Endometrial microvascular endothelial cells (primary cell): ENCODE measurements at regions not wholly inside any gene's neighbourhood (a gene's known extent, or its start where the extent isn't known, plus 50 kb on each side); places are given as distances from the start of the nearest gene placed in this dataset.

Experiments
- in situ Hi-C: cut with HindIII; loops from 2 replicates; pipeline ENCODE4 v1.10.0; 2017; ENCODE audit warnings: low sequenced_read_pairs, low pct_unique_long_range_greater_than_20kb; ENCODE audit errors: inconsistent ontology term

- in situ Hi-C loops, result no loop called here
Observed at GRCh38 chr2:56084111-56084901, 99.5 kb upstream of the CCDC85A start.

- in situ Hi-C loops, result no loop called here
Observed at GRCh38 chr2:56086336-56086735, 97.5 kb upstream of the CCDC85A start.

- in situ Hi-C loops, result no loop called here
Observed at GRCh38 chr2:56088411-56088810, 95.4 kb upstream of the CCDC85A start.

GRCh38 chr2:56089931-56090330 is 93.9 kb upstream of the CCDC85A start:
- in situ Hi-C loops, result no loop called here

- in situ Hi-C loops, result loop anchor here (25.0 kb wide), 1 partner anchor 388 kb away; no protein-coding TSS in a partner anchor
Observed at GRCh38 chr2:56099963-56100362, 83.8 kb upstream of the CCDC85A start.

GRCh38 chr2:56100791-56101312 is 82.9 kb upstream of the CCDC85A start:
- in situ Hi-C loops, result loop anchor here (25.0 kb wide), 1 partner anchor 389 kb away; no protein-coding TSS in a partner anchor

GRCh38 chr2:56102098-56102497 is 81.7 kb upstream of the CCDC85A start:
- in situ Hi-C loops, result loop anchor here (25.0 kb wide), 1 partner anchor 390 kb away; no protein-coding TSS in a partner anchor

- in situ Hi-C loops, result loop anchor here (25.0 kb wide), 1 partner anchor 391 kb away; no protein-coding TSS in a partner anchor
Observed at GRCh38 chr2:56102866-56103265, 80.9 kb upstream of the CCDC85A start.

- in situ Hi-C loops, result loop anchor here (25.0 kb wide), 1 partner anchor 393 kb away; no protein-coding TSS in a partner anchor
Observed at GRCh38 chr2:56104962-56105361, 78.8 kb upstream of the CCDC85A start.

GRCh38 chr2:56107502-56108220 is 76.1 kb upstream of the CCDC85A start:
- in situ Hi-C loops, result loop anchor here (25.0 kb wide), 1 partner anchor 395 kb away; no protein-coding TSS in a partner anchor

- in situ Hi-C loops, result loop anchor here (25.0 kb wide), 1 partner anchor 397 kb away; no protein-coding TSS in a partner anchor
Observed at GRCh38 chr2:56108806-56109205, 75.0 kb upstream of the CCDC85A start.

- in situ Hi-C loops, result loop anchor here (25.0 kb wide), 1 partner anchor 398 kb away; no protein-coding TSS in a partner anchor
Observed at GRCh38 chr2:56109994-56110393, 73.8 kb upstream of the CCDC85A start.

- in situ Hi-C loops, result loop anchor here (25.0 kb wide), 1 partner anchor 401 kb away; no protein-coding TSS in a partner anchor
Observed at GRCh38 chr2:56113382-56113975, 70.3 kb upstream of the CCDC85A start.

GRCh38 chr2:56117764-56118163 is 66.0 kb upstream of the CCDC85A start:
- in situ Hi-C loops, result loop anchor here (25.0 kb wide), 1 partner anchor 405 kb away; no protein-coding TSS in a partner anchor

- in situ Hi-C loops, result loop anchor here (25.0 kb wide), 1 partner anchor 406 kb away; no protein-coding TSS in a partner anchor
Observed at GRCh38 chr2:56118474-56118873, 65.3 kb upstream of the CCDC85A start.

- in situ Hi-C loops, result loop anchor here (25.0 kb wide), 1 partner anchor 410 kb away; no protein-coding TSS in a partner anchor
Observed at GRCh38 chr2:56121995-56122394, 61.8 kb upstream of the CCDC85A start.

- in situ Hi-C loops, result loop anchor here (25.0 kb wide), 1 partner anchor 411 kb away; no protein-coding TSS in a partner anchor
Observed at GRCh38 chr2:56123538-56123937, 60.3 kb upstream of the CCDC85A start.

- in situ Hi-C loops, result no loop called here
Observed at GRCh38 chr2:56127010-56127409, 56.8 kb upstream of the CCDC85A start.
